ENCODE measurements at regions not wholly inside any gene's neighbourhood (a gene's known extent, or its start where the extent isn't known, plus 50 kb on each side); places are given as distances from the start of the nearest gene placed in this dataset.

DNA sequence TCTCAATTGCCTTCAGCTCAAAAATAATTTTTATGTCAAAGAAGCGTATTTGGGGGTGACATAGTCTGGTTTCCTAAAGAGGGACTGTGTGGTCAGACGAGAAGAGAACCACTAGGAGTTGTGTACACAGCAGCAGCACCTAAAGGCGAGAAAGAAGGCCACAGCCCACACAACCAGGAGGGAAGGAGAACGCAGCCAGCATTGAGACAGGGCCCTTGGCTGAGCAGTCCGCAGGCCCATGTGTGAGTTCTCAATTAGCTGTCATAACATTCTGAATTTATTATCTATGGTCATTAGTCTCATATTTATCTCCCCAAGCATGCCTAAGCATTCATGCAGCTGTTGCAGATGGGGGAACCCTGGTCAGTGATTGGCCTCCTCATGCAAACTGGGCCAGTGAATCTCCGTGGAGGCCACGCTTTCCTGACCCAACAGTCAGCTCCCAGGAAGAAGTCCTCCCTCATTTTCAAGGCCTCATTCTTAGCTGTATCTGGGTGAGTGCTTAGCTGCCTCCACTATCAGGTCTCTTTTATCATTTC, 81.2 kb upstream of the ATF7IP start (continued):
- TF ChIP-seq, protein P1, sequence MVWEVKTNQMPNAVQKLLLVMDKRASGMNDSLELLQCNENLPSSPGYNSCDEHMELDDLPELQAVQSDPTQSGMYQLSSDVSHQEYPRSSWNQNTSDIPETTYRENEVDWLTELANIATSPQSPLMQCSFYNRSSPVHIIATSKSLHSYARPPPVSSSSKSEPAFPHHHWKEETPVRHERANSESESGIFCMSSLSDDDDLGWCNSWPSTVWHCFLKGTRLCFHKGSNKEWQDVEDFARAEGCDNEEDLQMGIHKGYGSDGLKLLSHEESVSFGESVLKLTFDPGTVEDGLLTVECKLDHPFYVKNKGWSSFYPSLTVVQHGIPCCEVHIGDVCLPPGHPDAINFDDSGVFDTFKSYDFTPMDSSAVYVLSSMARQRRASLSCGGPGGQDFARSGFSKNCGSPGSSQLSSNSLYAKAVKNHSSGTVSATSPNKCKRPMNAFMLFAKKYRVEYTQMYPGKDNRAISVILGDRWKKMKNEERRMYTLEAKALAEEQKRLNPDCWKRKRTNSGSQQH (CRISPR knock-in tag; IDR thresholded peaks at IDR 0.05; ENCODE audit: low read depth) = no peak
- TF ChIP-seq, protein P2, sequence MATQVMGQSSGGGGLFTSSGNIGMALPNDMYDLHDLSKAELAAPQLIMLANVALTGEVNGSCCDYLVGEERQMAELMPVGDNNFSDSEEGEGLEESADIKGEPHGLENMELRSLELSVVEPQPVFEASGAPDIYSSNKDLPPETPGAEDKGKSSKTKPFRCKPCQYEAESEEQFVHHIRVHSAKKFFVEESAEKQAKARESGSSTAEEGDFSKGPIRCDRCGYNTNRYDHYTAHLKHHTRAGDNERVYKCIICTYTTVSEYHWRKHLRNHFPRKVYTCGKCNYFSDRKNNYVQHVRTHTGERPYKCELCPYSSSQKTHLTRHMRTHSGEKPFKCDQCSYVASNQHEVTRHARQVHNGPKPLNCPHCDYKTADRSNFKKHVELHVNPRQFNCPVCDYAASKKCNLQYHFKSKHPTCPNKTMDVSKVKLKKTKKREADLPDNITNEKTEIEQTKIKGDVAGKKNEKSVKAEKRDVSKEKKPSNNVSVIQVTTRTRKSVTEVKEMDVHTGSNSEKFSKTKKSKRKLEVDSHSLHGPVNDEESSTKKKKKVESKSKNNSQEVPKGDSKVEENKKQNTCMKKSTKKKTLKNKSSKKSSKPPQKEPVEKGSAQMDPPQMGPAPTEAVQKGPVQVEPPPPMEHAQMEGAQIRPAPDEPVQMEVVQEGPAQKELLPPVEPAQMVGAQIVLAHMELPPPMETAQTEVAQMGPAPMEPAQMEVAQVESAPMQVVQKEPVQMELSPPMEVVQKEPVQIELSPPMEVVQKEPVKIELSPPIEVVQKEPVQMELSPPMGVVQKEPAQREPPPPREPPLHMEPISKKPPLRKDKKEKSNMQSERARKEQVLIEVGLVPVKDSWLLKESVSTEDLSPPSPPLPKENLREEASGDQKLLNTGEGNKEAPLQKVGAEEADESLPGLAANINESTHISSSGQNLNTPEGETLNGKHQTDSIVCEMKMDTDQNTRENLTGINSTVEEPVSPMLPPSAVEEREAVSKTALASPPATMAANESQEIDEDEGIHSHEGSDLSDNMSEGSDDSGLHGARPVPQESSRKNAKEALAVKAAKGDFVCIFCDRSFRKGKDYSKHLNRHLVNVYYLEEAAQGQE (IDR thresholded peaks at IDR 0.05; ENCODE audit: borderline replicate concordance in 1 of 2, low read depth in 1 of 2, low read length in 2 of 2) = no peak
- TF ChIP-seq ZNF232 (CRISPR knock-in tag; IDR thresholded peaks at IDR 0.05; ENCODE audit: borderline replicate concordance) = no peak
- no peak for TF ChIP-seq FOXA1 (IDR thresholded peaks at IDR 0.05)
- no peak; the same call in 1 of the 2 replicates for TF ChIP-seq FOXA1 (CRISPR knock-in tag; IDR thresholded peaks at IDR 0.05)
- no peak for TF ChIP-seq ZNF383 (CRISPR knock-in tag; IDR thresholded peaks at IDR 0.05; ENCODE audit: borderline replicate concordance)
- no peak for TF ChIP-seq MAZ (IDR thresholded peaks at IDR 0.05; ENCODE audit: borderline replicate concordance, low read depth, low read length)
- TF ChIP-seq MAZ (CRISPR knock-in tag; IDR thresholded peaks at IDR 0.05; ENCODE audit: low read depth) = no peak
- no peak for TF ChIP-seq NCOA5 (CRISPR knock-in tag; IDR thresholded peaks at IDR 0.05)
- TF ChIP-seq EHMT2 (IDR thresholded peaks at IDR 0.05; ENCODE audit: borderline replicate concordance, low read depth, low read length) = no peak
- no peak for TF ChIP-seq NFYC (CRISPR knock-in tag; IDR thresholded peaks at IDR 0.05)

All from HepG2 (cell line).